ENCODE measurements at regions not wholly inside any gene's neighbourhood (a gene's known extent, or its start where the extent isn't known, plus 50 kb on each side); places are given as distances from the start of the nearest gene placed in this dataset.
A peak's percentile ranks its signal among the peaks of the same experiment; 100 is the strongest.

DNA sequence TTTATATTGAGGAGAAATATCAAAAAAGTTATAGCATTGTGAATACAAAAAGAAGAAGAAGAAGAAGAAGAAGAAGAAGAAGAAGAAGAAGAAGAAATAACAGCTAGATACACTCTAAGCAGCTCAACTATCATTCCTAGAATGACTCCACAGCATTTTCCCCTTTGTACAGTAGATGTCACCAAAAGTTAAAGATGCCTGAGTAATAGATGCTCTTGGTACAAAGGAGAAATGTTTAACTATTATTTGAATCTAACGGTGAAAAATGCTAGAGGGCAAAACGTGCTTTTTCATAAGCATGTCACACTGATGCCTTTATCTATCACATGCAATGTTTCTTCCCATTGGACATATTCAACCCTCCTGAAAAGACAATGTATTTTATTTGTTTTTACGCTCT, 178.4 kb upstream of the GPRIN3 start:
- TF ChIP-seq, protein P1, sequence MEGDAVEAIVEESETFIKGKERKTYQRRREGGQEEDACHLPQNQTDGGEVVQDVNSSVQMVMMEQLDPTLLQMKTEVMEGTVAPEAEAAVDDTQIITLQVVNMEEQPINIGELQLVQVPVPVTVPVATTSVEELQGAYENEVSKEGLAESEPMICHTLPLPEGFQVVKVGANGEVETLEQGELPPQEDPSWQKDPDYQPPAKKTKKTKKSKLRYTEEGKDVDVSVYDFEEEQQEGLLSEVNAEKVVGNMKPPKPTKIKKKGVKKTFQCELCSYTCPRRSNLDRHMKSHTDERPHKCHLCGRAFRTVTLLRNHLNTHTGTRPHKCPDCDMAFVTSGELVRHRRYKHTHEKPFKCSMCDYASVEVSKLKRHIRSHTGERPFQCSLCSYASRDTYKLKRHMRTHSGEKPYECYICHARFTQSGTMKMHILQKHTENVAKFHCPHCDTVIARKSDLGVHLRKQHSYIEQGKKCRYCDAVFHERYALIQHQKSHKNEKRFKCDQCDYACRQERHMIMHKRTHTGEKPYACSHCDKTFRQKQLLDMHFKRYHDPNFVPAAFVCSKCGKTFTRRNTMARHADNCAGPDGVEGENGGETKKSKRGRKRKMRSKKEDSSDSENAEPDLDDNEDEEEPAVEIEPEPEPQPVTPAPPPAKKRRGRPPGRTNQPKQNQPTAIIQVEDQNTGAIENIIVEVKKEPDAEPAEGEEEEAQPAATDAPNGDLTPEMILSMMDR (IDR thresholded peaks at IDR 0.05; ENCODE audit: insufficient read depth, low read depth, low read length, missing control alignments), result no peak
- no peak for DNase-seq (ENCODE audit: low read depth)
- H3K4me3 ChIP-seq (ENCODE audit: low read depth, low read length), result no peak overlapping the region

DNA sequence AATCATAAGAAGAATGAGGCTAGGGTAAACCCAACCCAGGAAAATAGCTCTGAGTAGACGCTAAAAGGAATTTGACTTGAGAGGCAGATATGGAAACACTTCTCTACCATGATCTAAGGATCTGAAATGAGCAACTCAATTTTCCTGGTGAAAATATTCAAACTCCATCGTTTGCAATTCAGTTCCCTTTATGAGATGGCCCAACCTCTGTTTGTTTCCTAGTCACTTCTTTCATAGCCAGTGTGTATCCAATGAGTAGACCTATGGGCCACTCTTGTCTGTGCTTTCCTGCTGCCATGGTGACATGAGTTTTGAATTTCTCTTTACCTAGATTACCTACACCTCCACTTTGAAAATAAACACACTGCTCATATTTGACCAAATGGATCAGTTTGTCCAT, 176.2 kb upstream of the GPRIN3 start:
- TF ChIP-seq, protein P1 (IDR thresholded peaks at IDR 0.05; ENCODE audit: insufficient read depth, low read depth, low read length, missing control alignments), result no peak
- DNase-seq (ENCODE audit: low read depth), result no peak
- no peak overlapping the region for H3K4me3 ChIP-seq (ENCODE audit: low read depth, low read length)

DNA sequence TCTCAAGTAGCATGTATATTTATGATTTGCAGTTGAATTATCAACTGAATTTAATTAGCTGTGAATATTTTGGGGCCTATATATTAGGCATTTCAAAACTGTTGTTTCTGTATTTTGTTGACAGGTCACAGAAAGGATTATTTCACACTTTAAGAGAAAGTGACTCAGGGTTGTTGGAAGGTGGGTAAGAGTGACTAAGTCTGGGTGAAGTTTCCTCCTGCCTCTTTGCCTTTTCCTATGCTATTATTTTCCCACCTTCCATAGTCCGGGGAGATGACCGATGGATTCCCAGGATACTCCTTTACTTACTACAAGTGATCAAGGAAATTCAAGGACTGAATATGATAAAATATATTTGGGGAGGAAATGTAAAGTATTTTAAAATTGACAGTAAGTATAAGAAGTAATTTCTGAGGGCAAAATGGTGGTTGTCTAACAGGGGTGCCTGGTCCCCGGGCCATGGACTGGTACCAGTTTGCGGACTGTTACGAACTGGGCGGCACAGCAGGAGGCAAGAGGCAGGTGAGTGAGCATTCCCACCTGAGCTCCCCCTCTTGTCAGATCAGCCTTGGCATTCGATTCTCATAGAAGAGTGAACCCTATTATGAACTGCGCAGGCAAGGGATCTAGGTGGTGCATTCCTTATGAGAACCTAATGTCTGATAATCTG, 175.5 kb upstream of the GPRIN3 start:
- no peak overlapping the region for H3K4me3 ChIP-seq (ENCODE audit: low read depth, low read length)
- TF ChIP-seq, protein P1 (IDR thresholded peaks at IDR 0.05; ENCODE audit: insufficient read depth, low read depth, low read length, missing control alignments), result no peak
- DNase-seq (ENCODE audit: low read depth), result no peak

DNA sequence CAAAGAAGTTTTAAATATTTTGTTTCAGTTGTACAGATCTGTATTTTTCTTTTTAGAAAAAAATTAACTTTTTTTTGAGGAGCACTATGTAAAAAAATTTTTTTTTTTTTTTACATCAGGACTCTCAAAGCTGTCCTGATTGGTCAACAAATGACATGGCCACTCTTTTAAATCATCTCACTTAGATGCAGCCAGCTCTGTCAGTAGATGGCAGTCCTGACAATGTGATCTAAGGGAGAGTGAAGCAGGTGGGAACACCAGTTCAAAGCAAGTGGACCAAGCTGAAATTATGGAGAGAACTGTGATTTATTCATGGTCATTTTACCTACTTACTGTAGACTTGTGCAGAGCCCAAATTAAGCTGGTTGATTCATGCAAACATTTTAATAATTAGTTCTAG, 174.7 kb upstream of the GPRIN3 start:
- TF ChIP-seq, protein P1 (IDR thresholded peaks at IDR 0.05; ENCODE audit: insufficient read depth, low read depth, low read length, missing control alignments), result peak; percentile 16
- no peak overlapping the region for H3K4me3 ChIP-seq (ENCODE audit: low read depth, low read length)
- peak; percentile 37 for DNase-seq (ENCODE audit: low read depth)

DNA sequence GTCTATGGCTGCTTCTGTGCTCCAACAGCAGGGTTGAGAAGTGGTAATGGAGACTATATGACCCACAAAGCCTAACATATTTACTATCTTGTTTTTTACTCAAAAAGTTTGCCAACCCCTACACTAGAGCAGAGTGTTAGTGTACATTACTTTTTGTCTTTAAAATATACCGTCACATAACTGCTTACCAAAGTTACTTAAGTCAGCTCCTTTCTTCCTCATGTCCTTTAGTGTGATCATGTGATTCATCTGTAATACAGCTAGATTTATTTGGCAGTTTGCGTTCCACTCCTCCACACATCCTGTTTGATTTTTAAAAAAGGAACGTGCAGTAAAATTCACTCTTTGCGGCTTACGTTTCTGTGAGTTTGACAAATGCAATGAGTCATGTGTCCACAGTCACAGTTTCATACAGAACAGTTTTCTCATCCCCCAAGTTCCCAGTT, 162.4 kb upstream of the GPRIN3 start:
- TF ChIP-seq, protein P1 (IDR thresholded peaks at IDR 0.05; ENCODE audit: insufficient read depth, low read depth, low read length, missing control alignments), result no peak
- H3K4me3 ChIP-seq (ENCODE audit: low read depth, low read length), result no peak overlapping the region
- DNase-seq (ENCODE audit: low read depth), result peak; percentile 46

DNA sequence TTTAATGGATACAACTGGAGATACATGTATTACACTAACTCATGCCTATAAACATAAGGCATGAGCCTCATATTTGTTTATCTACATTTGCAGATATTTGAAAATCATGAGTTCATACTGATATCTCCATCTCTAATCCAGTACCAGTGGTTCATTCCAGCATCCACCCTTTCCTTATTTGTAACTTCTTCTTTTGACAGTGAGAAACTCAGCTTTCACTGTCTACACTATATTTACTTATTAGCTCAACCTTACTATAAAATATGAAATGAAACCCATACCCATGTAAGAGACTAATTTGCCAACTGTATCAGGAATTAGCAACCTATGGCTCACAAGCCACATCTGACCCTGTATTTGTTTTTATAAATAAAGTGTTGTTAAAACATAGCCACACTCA, 161.9 kb upstream of the GPRIN3 start:
- no peak overlapping the region for H3K4me3 ChIP-seq (ENCODE audit: low read depth, low read length)
- no peak for DNase-seq (ENCODE audit: low read depth)
- TF ChIP-seq, protein P1 (IDR thresholded peaks at IDR 0.05; ENCODE audit: insufficient read depth, low read depth, low read length, missing control alignments), result no peak

DNA sequence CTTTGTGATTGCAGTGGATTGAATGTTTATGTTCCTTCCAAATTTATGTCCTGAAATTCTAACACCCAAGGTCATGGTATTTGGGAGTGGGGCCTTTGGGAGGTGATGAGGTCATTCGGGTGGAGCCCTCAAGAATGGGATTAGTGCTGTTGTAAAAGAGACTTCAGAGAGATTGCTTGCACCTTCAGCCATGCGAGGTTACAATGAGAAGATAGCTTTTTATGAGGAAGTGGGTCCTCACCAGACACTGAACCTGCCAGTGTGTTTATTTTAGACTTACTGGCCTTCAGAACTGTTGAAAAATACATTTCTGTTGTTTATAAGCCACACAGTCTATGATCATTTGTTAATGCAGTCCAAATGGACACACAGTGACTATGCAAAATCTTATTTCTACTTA, 161.0 kb upstream of the GPRIN3 start:
- TF ChIP-seq, protein P1 (IDR thresholded peaks at IDR 0.05; ENCODE audit: insufficient read depth, low read depth, low read length, missing control alignments), result no peak
- no peak for DNase-seq (ENCODE audit: low read depth)
- H3K4me3 ChIP-seq (ENCODE audit: low read depth, low read length), result no peak overlapping the region

All from GM12865 (cell line).